ENCODE measurements at regions not wholly inside any gene's neighbourhood (a gene's known extent, or its start where the extent isn't known, plus 50 kb on each side); places are given as distances from the start of the nearest gene placed in this dataset.

DNA sequence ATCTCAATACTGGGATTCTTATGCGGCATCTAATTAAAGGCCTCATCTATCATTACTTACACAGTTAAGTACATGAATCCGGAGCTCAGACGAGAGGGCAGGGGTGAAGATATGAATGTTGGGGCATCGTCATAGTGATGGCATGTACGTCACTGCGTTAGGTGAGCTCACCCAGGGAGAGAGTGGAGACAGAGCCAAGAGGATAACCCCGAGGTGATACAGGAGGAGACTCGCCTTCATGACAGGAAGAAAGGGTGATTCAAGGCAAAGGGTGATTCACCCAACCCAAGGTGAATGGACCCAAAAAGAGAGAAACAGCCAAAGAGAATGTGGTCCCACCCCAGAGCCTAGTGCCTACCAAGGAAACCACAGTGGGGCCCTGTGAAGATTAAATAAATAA, 132.9 kb upstream of the BLID start:
- no peak overlapping the region for H3K4me3 Mint-ChIP-seq (ENCODE audit: unreplicated experiment)
- H3K9me3 Mint-ChIP-seq (ENCODE audit: low read depth) = no peaks in the 10 kb centered on the region
- peaks cover 3% of the 10 kb centered on the region for H3K4me1 Mint-ChIP-seq (ENCODE audit: low read depth)
- H3K27me3 Mint-ChIP-seq (ENCODE audit: low read depth) = no peaks in the 10 kb centered on the region
- no peak for DNase-seq (ENCODE audit: low spot score)
- TF ChIP-seq, protein P1, sequence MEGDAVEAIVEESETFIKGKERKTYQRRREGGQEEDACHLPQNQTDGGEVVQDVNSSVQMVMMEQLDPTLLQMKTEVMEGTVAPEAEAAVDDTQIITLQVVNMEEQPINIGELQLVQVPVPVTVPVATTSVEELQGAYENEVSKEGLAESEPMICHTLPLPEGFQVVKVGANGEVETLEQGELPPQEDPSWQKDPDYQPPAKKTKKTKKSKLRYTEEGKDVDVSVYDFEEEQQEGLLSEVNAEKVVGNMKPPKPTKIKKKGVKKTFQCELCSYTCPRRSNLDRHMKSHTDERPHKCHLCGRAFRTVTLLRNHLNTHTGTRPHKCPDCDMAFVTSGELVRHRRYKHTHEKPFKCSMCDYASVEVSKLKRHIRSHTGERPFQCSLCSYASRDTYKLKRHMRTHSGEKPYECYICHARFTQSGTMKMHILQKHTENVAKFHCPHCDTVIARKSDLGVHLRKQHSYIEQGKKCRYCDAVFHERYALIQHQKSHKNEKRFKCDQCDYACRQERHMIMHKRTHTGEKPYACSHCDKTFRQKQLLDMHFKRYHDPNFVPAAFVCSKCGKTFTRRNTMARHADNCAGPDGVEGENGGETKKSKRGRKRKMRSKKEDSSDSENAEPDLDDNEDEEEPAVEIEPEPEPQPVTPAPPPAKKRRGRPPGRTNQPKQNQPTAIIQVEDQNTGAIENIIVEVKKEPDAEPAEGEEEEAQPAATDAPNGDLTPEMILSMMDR (IDR thresholded peaks at IDR 0.05) = no peak
- H3K36me3 Mint-ChIP-seq (ENCODE audit: low read depth) = no peaks in the 10 kb centered on the region
- no peak overlapping the region for H3K27ac Mint-ChIP-seq (ENCODE audit: unreplicated experiment)

DNA sequence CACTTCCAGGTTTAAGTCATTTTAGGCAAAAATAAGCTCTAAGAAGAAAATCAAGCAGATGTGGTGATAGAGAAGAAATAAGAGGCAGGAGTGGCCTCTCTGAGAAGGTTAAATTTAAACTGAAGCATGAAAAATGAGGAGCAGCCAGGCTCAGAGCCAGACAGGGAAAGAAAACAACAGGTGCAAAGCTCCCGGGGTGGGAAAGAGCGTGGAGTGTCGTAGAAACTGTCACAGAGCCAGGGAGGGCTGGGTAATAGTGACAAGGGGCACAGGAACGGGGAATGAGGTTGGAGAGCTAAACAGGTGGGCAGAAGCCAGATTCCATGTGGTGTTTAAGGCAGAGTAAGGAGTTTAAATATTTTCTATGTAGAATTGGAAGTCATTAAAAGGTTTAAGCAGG, 132.1 kb upstream of the BLID start:
- Mint-ChIP-seq H3K9me3 (ENCODE audit: low read depth) (no peaks in the 10 kb centered on the region), H3K4me1 (ENCODE audit: low read depth) (no peaks in the 10 kb centered on the region), H3K36me3 (ENCODE audit: low read depth) (no peaks in the 10 kb centered on the region), H3K4me3 (ENCODE audit: unreplicated experiment) (no peak overlapping the region), H3K27me3 (ENCODE audit: low read depth) (no peaks in the 10 kb centered on the region), H3K27ac (ENCODE audit: unreplicated experiment) (no peak overlapping the region)
- DNase-seq (ENCODE audit: low spot score) = no peak
- TF ChIP-seq, protein P1 (IDR thresholded peaks at IDR 0.05) = no peak

DNA sequence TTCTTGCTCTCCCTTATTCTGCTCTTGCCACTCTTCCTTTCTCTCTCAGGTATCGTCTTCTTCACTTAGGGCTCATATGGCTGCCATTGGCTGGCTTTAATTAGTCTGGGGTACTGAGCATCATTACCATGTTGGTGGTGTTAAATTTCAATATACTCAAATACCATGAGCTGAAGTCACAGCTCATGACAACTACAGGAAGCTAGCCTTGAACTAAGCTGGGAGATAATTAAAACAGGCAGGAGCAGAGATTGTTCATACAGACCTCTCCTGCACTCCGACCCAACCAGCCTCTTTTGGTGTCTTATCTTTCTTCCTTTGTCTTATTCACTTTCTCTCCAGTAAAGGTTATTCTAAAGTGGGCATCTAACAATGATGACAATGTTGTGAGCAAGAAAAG, 130.9 kb upstream of the BLID start:
- Mint-ChIP-seq H3K9me3 (ENCODE audit: low read depth) (no peaks in the 10 kb centered on the region), H3K4me3 (ENCODE audit: unreplicated experiment) (no peak overlapping the region), H3K27ac (ENCODE audit: unreplicated experiment) (no peak overlapping the region), H3K4me1 (ENCODE audit: low read depth) (no peaks in the 10 kb centered on the region), H3K36me3 (ENCODE audit: low read depth) (no peaks in the 10 kb centered on the region), H3K27me3 (ENCODE audit: low read depth) (no peaks in the 10 kb centered on the region)
- no peak for DNase-seq (ENCODE audit: low spot score)
- TF ChIP-seq, protein P1 (IDR thresholded peaks at IDR 0.05) = no peak

DNA sequence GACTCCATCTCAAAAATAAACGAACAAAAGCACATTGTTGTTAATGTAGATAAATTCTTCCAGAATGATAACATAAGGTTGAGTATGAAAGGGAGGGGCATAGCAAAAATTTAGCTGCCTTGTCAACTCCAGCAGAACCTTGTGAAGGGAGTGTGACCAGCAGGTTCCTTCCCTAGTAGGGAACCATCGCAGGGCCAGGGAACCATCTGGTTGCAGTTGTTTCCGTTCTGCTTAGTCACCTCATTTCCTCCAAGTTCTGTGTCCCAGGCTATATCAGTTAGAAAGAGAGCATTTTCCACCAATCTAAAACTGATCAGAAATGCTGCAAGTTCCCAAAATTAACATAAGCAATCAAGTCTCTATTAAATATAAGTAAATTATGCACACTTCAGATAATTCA, 126.7 kb upstream of the BLID start:
- H3K4me1 Mint-ChIP-seq (ENCODE audit: low read depth) = no peaks in the 10 kb centered on the region
- H3K27ac Mint-ChIP-seq (ENCODE audit: unreplicated experiment) = no peak overlapping the region
- DNase-seq (ENCODE audit: low spot score) = no peak
- H3K27me3 Mint-ChIP-seq (ENCODE audit: low read depth) = no peaks in the 10 kb centered on the region
- TF ChIP-seq, protein P1 (IDR thresholded peaks at IDR 0.05) = no peak
- H3K36me3 Mint-ChIP-seq (ENCODE audit: low read depth) = no peaks in the 10 kb centered on the region
- H3K9me3 Mint-ChIP-seq (ENCODE audit: low read depth) = no peaks in the 10 kb centered on the region
- H3K4me3 Mint-ChIP-seq (ENCODE audit: unreplicated experiment) = no peak overlapping the region

DNA sequence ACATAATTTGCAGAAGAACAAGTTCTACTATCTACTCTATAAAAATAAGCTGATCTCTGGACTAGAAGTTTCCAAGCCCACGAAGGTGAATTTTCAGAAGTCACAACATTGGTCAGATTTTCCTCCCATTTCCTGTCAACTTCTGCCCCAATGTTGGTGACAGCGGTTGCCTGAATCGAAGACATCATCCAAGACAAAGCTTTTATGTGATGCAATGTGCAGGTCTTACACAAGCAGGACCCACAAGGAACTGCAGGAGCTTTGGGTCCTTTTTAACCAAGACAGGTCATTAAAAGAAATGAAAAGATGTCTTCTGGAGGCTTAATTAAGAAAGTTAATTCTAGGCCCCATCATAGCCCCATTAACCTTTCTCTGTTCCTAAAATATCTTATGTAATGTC, 125.6 kb upstream of the BLID start:
- H3K36me3 Mint-ChIP-seq (ENCODE audit: low read depth) = no peaks in the 10 kb centered on the region
- H3K4me3 Mint-ChIP-seq (ENCODE audit: unreplicated experiment) = no peak overlapping the region
- TF ChIP-seq, protein P1 (IDR thresholded peaks at IDR 0.05) = no peak
- H3K4me1 Mint-ChIP-seq (ENCODE audit: low read depth) = no peaks in the 10 kb centered on the region
- no peak overlapping the region for H3K27ac Mint-ChIP-seq (ENCODE audit: unreplicated experiment)
- no peaks in the 10 kb centered on the region for H3K27me3 Mint-ChIP-seq (ENCODE audit: low read depth)
- H3K9me3 Mint-ChIP-seq (ENCODE audit: low read depth) = no peaks in the 10 kb centered on the region
- DNase-seq (ENCODE audit: low spot score) = no peak

Data from chondrocyte (in vitro differentiated cells).